ENCODE measurements at regions not wholly inside any gene's neighbourhood (a gene's known extent, or its start where the extent isn't known, plus 50 kb on each side); places are given as distances from the start of the nearest gene placed in this dataset.

DNA sequence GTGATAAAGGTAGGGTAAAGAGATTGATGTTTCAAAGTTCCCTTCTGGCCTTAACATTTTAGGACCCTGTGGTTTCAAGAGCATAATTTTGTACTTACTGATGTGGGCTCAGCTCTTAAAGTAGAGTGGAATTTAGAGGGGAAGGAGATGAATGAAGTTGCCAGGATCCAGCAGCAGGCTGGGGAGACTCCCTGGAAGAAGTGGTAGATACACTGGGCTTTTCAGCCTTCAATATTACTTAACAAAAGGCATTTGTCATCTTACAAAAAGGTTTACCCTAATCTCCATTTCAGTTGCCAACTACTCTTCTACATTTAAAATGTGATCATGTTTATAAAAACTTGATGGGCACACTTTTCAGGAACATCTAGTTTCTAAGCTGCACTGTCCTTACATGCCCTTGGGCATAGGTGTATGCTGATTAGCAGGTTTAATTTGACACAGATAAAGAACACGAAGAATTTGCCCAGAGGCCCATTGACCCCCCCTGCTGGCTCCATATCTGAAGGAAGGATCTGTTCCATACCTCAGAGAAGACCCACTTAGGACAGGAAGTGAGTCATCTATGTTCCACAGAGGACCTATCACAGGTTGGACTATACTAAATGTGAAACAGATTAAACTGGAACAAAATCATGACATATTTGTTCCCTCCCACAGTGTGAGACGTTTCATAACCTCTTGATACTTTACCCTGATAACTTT lies 93.0 kb upstream of the LPP start:
- DNase-seq (ENCODE audit: low read depth in 2 of 2) = peak; percentile 27 to 57

- no peak for DNase-seq (ENCODE audit: low read depth in 2 of 2)
Observed at GRCh38 chr3:188062216-188062615, 91.7 kb upstream of the LPP start.

DNA sequence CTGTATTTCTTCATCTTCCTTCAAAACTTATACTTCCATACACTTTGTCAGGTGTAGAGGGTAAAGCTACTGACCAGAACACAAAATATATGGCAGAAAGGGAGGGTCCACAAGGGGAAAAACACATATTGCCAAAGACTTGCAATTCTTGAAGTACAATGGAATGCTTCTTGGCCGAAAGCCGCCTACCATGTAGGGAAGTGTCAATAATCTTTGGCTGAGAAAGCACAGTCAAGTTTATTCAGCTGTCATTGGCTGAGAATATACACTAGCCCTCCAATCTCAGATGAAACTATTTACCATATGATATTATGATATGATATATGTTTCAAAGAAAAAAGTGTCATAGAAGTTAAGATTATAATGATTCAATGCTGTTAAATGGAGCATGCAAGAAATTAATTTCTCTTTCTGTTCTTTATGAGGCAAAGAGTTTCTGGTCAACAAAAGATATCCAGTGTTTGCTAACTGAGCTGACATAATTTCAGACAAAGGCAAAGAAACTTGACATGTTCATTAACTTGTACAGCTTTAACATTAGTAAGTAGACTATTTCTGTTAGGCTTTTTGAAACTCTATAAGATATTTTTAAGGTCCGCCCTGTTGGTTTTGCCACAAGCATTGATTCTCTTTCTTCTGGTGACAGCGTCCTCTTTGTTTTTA lies 89.0 kb upstream of the LPP start:
- no peak for DNase-seq (ENCODE audit: low read depth in 2 of 2)

DNA sequence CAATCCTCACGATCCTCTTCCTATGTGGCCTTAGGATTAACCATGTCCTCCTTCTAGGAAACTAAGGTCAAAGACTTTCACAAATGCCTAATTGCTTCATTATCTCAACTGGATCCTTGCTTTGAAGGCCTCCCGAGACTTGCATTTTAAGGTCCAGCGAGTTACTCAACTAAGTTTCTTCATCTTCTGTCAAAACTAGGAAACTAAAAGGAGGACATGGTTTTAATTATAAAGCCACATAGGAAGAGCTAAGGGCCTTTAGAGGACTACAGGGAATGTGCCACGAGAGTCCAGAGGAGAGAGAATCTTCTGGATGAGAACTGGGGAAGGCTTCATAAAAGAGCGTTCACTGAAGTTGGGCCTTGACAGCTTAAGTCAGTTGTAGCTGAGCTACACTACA lies 87.8 kb upstream of the LPP start:
- DNase-seq (ENCODE audit: low read depth in 2 of 2) = no peak

DNA sequence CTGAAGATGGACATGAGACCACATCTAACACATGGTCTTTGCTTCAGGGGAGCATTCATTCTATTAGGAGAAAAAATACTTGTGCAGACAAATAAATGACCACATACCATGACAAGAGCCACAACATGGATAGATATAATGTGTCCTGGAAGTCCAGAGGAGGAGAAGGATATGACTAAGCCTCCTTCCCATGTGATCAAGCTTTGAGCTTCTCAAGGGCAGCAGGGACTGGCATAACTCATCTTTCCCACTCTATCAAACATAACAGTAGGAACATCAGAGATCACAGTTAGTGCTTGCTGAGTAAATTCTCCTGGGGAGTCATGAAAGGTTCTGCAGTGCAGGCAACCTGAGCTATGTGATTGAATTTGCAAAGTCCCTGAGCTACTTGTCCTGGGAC lies 86.0 kb upstream of the LPP start:
- DNase-seq (ENCODE audit: low read depth in 2 of 2) = no peak

GRCh38 chr3:188068342-188068741 lies 85.6 kb upstream of the LPP start:
- DNase-seq (ENCODE audit: low read depth in 2 of 2) = no peak

- no peak for DNase-seq (ENCODE audit: low read depth in 2 of 2)
Observed at GRCh38 chr3:188071636-188072035, 82.3 kb upstream of the LPP start.

DNA sequence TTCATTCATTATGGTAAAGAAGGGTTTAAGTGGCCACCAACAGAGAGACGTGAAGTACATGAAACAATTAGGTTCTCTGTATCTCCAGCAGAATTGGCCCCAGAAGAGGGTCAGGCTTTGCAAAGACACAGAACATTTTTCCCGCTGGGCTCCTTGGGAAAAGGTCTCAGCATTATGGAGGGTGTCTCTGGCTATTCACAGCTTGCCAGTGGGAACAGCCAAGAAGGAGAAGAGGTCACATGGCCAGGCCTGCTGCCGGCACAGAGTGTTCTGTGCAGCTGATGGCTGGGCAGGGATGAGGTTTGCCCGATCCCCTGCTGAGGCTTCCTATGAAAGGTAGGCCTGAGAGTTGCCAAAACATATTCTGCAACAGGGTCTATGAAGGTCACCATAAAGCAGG lies 77.8 kb upstream of the LPP start:
- no peak for DNase-seq (ENCODE audit: low read depth in 2 of 2)

- no peak for DNase-seq (ENCODE audit: low read depth in 2 of 2)
Observed at GRCh38 chr3:188077160-188077799, 76.7 kb upstream of the LPP start.

GRCh38 chr3:188080091-188080490 lies 73.9 kb upstream of the LPP start:
- DNase-seq (ENCODE audit: low read depth in 2 of 2) = no peak

- DNase-seq (ENCODE audit: low read depth in 2 of 2) = no peak
Observed at GRCh38 chr3:188082031-188082430, 71.9 kb upstream of the LPP start.

DNA sequence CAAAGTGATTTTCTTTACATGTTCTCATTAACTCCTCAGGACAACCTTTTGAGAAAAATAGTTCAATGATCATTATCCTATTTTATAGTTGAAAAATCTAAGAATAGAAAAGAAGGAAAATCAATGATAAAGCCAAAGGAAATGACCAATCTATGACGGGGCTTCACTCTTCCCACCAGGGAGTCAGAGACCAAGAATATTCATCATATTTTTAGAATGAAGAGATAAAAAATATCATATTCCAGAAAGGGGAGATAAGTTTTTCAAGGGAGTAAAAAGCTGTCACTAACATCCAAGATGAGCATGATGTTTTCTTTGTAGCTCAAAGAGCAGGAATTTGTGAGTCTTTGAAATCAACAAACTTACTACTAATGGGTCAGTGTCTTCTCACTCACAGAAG lies 71.5 kb upstream of the LPP start:
- DNase-seq (ENCODE audit: low read depth in 2 of 2) = no peak

DNA sequence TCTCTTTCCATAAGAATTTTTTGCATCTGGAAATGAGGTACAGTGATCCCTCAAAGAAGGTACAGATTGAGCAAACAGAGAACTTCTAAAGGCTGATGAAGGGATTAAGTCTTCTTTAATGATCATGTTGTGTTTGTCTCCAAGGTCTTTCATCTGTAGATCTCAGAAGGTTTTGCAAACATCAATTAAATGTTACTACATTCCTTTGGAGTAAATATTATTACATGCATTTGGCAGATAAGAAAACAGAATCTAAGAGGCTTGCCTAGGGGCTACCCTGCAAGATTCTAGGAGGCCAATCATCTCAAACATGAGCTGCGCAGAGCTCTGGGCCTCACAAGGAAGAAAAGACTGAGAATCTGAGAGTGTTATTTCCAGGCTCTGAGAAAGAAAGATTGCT lies 70.9 kb upstream of the LPP start:
- DNase-seq (ENCODE audit: low read depth in 2 of 2) = no peak

- DNase-seq (ENCODE audit: low read depth in 2 of 2) = no peak
Observed at GRCh38 chr3:188084752-188085583, 69.0 kb upstream of the LPP start.

GRCh38 chr3:188085584-188086560 lies 68.1 kb upstream of the LPP start:
- DNase-seq (ENCODE audit: low read depth in 2 of 2) = no peak

DNA sequence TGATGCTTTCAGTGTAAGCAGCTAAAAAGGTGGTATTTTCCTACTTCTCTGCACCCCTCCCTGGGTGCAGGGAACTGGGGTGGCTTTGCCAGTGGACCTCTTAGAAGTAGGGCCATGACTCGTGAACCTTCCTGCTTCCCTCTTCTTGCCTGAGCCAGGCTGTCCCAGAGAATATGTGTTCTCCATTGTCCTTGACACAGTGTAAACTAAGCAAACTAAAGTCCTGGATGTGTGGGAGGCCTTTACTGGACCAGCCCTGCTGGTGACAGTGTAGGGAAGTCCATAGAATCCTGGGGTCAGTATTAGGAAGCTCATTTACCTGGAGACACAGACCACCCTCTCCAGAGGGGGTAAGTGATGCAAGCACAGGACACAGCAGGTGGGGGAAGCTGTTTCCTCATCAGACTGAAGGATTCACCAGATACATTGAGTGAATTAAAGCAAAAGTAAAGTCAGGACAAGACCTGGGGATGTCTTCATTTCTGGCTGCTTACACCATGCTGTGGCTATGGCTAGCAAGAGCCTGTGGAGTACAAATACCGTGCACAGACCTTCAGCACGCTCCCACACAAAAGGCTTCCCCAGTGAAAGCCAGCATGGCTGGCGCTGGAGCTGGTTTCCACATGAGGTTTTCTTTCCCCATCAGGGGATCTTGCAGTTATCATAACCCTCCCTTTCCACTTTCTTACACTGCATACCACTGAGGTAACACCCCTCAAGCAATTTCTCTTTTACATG lies 64.8 kb upstream of the LPP start:
- DNase-seq (ENCODE audit: low read depth in 2 of 2) = no peak

DNA sequence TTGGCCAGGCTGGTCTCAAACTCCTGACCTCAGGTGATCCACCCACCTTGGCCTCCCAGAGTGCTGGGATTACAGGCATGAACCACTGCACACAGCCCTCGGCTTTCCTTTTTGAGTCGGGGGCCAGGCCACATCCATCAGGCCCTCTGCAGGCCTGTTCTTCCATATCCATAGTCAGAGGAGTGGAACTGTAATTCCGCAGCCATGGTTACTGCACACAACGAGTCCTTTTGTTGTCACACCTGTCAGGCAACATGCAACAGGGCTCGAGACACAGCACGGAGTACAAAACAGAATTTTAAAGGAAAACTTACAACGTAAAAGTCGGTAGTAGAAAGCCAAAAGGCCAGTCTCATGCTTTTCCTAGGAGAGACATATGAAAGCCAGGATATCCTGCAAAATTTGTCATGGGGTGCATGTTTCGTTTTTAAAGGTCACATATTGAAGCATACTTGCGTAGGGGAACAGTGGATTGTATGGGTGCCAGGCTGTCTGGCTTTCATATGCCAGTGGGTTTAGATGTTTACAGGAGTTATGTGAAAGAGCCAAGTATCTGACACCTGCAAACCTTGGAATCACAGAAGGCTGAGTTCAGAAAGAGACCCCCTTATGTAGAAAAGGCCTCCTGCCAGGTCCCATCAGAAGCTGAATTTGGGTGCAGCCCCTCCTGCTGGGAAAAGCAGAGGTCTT lies 63.2 kb upstream of the LPP start:
- no peak for DNase-seq (ENCODE audit: low read depth in 2 of 2)

DNA sequence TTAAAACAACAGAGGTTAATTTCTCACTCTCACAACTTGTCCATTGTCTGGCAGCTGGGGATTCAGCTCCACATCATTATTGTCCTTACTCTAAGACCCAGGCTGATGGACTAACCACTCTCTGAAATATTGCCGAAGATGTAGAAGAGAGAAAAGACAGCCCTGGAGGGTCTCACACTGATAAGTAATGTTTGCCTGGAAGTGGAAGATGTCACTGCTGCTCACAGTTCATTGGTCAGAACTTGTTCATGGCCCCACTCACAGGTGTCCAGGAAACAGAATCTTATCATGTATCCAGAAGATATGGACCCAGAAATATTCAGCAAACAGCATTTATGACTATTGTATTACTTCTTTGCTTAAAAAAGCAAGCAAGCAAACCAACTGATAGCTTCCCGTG lies 62.2 kb upstream of the LPP start:
- no peak for DNase-seq (ENCODE audit: low read depth in 2 of 2)

GRCh38 chr3:188092648-188093047 lies 61.3 kb upstream of the LPP start:
- peak; percentile 31 to 38 for DNase-seq (ENCODE audit: low read depth in 2 of 2)

GRCh38 chr3:188095431-188095830 lies 58.5 kb upstream of the LPP start:
- no peak for DNase-seq (ENCODE audit: low read depth in 2 of 2)

Measured in stimulated activated CD4-positive, alpha-beta T cell treated with anti-CD3 and anti-CD28 coated beads, Interleukin-12 subunit alpha, Interleukin-12 subunit beta, amount 100 ng/mL, for 24 hours (primary cell).